B cell (primary cell): ENCODE measurements at regions not wholly inside any gene's neighbourhood (a gene's known extent, or its start where the extent isn't known, plus 50 kb on each side); places are given as distances from the start of the nearest gene placed in this dataset.

Source experiments
- ATAC-seq: fragments of 200-7000 bp; cut with Tn5 transposase; one replicate; pipeline ENCODE4 v1.10.0; 2021; ENCODE audit warnings: low read depth, mild to moderate bottlenecking, moderate number of reproducible peaks, moderate library complexity
- CTCF ChIA-PET: fragments of 350-600 bp; sonication (Branson Sonifier 250); formaldehyde crosslinking; loops from one replicate; lab custom pipeline; 2021; ENCODE audit warnings: antibody characterized with exemption, inconsistent platforms; lab: Charles Lee
- POLR2A ChIA-PET: fragments of 350-600 bp; sonication (Branson Sonifier 250); formaldehyde crosslinking; loops from one replicate; lab custom pipeline; 2021; ENCODE audit warnings: antibody characterized with exemption; lab: Charles Lee
- DNase-seq: peaks from one replicate; pipeline ENCODE4 v3.0.0; 2013
- H2AFZ ChIP-seq: 2 replicates; pipeline ENCODE4 v1.6.1; 2012; ENCODE audit warnings: mild to moderate bottlenecking, low read depth, low read length; ENCODE audit not compliant: insufficient read depth, poor library complexity, severe bottlenecking
- H3K27ac ChIP-seq, 2 donors: 1 replicate in 1 of 2; 2 replicates in 1 of 2; pipeline ENCODE4 v1.5.1; 2012 to 2013; ENCODE audit warnings: low read length in 2 of 2, mild to moderate bottlenecking in 2 of 2, moderate library complexity in 1 of 2
- H3K27me3 ChIP-seq, 4 experiments: fragments of 200-600 bp in 1 of 4; sonication (generic) in 1 of 4; replicated peaks in 1 of 4; 1 replicate in 2 of 4; 2 replicates in 2 of 4; pipeline versions ENCODE4 v1.6.1 to v1.7.0; 2013 to 2016; ENCODE audit warnings: low read length in 3 of 4, mild to moderate bottlenecking in 2 of 4, mixed read lengths in 1 of 4, moderate library complexity in 1 of 4; ENCODE audit not compliant: insufficient read depth in 4 of 4, control insufficient read depth in 3 of 4; ENCODE audit errors: control extremely low read depth in 1 of 4
- H3K36me3 ChIP-seq, 2 experiments: replicated peaks in 1 of 2; 1 replicate in 1 of 2; 2 replicates in 1 of 2; pipeline versions ENCODE4 v1.6.1 to v1.7.1; 2013; ENCODE audit warnings: low read length in 1 of 2; ENCODE audit not compliant: insufficient read depth in 2 of 2, control insufficient read depth in 1 of 2; ENCODE audit errors: control extremely low read depth in 1 of 2, extremely low read depth in 1 of 2
- H3K4me1 ChIP-seq, 2 donors: fragments of 200-600 bp in 1 of 2; sonication (generic) in 1 of 2; 1 replicate in 1 of 2; 2 replicates in 1 of 2; pipeline versions ENCODE4 v1.5.1 to v1.6.1; 2013 to 2017; ENCODE audit warnings: low read length in 2 of 2; ENCODE audit not compliant: control insufficient read depth in 2 of 2, insufficient read depth in 2 of 2
- H3K4me2 ChIP-seq: replicated peaks from 2 replicates; pipeline ENCODE3; 2012; ENCODE audit warnings: mild to moderate bottlenecking, low read depth, low read length; ENCODE audit not compliant: poor library complexity, severe bottlenecking
- H3K4me3 ChIP-seq, 5 experiments: fragments of 200-600 bp in 1 of 5; sonication (generic) in 1 of 5; 1 replicate in 3 of 5; 2 replicates in 2 of 5; pipeline versions ENCODE4 v1.5.1 to v1.7.0; 2011 to 2016; ENCODE audit warnings: low read length in 4 of 5, mild to moderate bottlenecking in 4 of 5, low read depth in 2 of 5, control low read depth in 1 of 5, moderate library complexity in 1 of 5; ENCODE audit not compliant: insufficient read depth in 1 of 5; ENCODE audit errors: control extremely low read depth in 1 of 5, extremely low read depth in 1 of 5
- H3K79me2 ChIP-seq: fragments of 200-600 bp; sonication (generic); one replicate; pipeline ENCODE4 v1.6.0; 2016; ENCODE audit warnings: low read length; ENCODE audit not compliant: control insufficient read depth, insufficient read depth
- H3K9ac ChIP-seq: fragments of 200-600 bp; sonication (generic); 2 replicates; pipeline ENCODE4 v1.6.1; 2017; ENCODE audit warnings: mild to moderate bottlenecking, low read length, moderate library complexity
- H3K9me3 ChIP-seq, 3 donors: one replicate each; pipeline versions ENCODE4 v1.6.1 to v1.7.1; 2013; ENCODE audit warnings: low read length in 2 of 3; ENCODE audit not compliant: control insufficient read depth in 2 of 3, insufficient read depth in 1 of 3; ENCODE audit errors: control extremely low read depth in 1 of 3
- H4K20me1 ChIP-seq: 2 replicates; pipeline ENCODE4 v1.6.0; 2012; ENCODE audit warnings: mild to moderate bottlenecking, low read length; ENCODE audit not compliant: insufficient read depth, control insufficient read depth, poor library complexity, severe bottlenecking
- H3K27ac Mint-ChIP-seq: one replicate; pipeline ENCODE4 v1.8.0; 2021; ENCODE audit warnings: mixed read lengths
- H3K27me3 Mint-ChIP-seq: one replicate; pipeline ENCODE4 v1.8.0; 2021; ENCODE audit warnings: mixed read lengths
- H3K4me1 Mint-ChIP-seq: one replicate; pipeline ENCODE4 v1.8.0; 2021; ENCODE audit warnings: mixed read lengths
- H3K4me3 Mint-ChIP-seq: one replicate; pipeline ENCODE4 v1.8.0; 2021; ENCODE audit warnings: mixed read lengths
- H3K9me3 Mint-ChIP-seq: one replicate; pipeline ENCODE4 v1.8.0; 2022; ENCODE audit warnings: mixed read lengths; ENCODE audit not compliant: insufficient read depth
- CTCF ChIP-seq: fragments of 200-600 bp; IDR thresholded peaks from one replicate; pipeline ENCODE4 v1.8.0; 2022; ENCODE audit warnings: antibody characterized with exemption, mild to moderate bottlenecking
- EZH2 ChIP-seq: IDR thresholded peaks from 2 replicates; pipeline ENCODE4 v1.6.1; 2012; ENCODE audit warnings: borderline replicate concordance, low read depth, mild to moderate bottlenecking, moderate library complexity, low read length; ENCODE audit not compliant: insufficient read depth, poor library complexity, severe bottlenecking
- WGBS: methylation state at CpG from one replicate; pipeline ENCODE4 v1.1.5; 2013; ENCODE audit warnings: missing lambda C conversion rate; ENCODE audit not compliant: insufficient coverage; 5-methylcytosine and 5-hydroxymethylcytosine counted together
- intact Hi-C: fragments of 100-400 bp; cut with micrococcal nuclease; formaldehyde crosslinking; loops from one replicate; pipeline ENCODE4 v1.10.0; 2022

DNA sequence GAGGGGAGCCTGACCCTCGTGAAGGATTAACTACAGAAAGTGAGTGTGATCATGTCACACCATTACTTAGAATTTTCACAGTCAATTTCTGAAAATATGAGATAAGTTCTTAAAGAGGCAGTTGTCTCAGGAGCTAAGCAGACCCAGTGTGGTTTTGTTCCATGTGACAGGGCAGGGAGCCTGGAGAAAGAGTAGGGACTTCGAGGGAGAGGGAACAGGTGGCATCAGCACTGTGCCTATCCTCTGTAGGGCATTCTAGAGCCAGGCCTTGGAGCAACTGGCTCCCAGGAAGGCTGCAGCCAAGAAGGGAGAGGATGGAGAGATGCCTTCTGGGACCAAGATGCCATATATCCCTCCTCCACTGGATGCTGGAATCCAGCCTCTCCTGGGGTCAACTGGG, 183.0 kb downstream of the TSHZ3 start:
- intact Hi-C loops = no loop called here
- 78% methylated on average over 1 of the region's 2 CpGs for WGBS
- TF ChIP-seq EZH2 (no peak), CTCF (no peak)
- Histone ChIP-seq H3K27ac (no peak overlapping the region), H3K9ac (no peak overlapping the region), H3K4me1 (no peaks in the 10 kb centered on the region), H3K4me2 (no peak overlapping the region), H3K9me3 (peaks cover 0 to 17% (median 0%) of the 10 kb centered on the region in 3 donors), H3K79me2 (no peaks in the 10 kb centered on the region), H2AFZ (no peak overlapping the region), H4K20me1 (no peaks in the 10 kb centered on the region), H3K4me3 (no peak overlapping the region), H3K27me3 (peaks cover 0 to 3% (median 0%) of the 10 kb centered on the region in 4 experiments), H3K36me3 (no peaks in the 10 kb centered on the region)
- Mint-ChIP-seq H3K4me3 (no peak overlapping the region), H3K27ac (no peak overlapping the region), H3K27me3 (peaks cover 5% of the 10 kb centered on the region), H3K9me3 (peaks cover 9% of the 10 kb centered on the region), H3K4me1 (no peaks in the 10 kb centered on the region)
- DNase-seq (no peak), ATAC-seq (no peak)
- POLR2A ChIA-PET = no interaction called here
- CTCF ChIA-PET = no interaction called here

DNA sequence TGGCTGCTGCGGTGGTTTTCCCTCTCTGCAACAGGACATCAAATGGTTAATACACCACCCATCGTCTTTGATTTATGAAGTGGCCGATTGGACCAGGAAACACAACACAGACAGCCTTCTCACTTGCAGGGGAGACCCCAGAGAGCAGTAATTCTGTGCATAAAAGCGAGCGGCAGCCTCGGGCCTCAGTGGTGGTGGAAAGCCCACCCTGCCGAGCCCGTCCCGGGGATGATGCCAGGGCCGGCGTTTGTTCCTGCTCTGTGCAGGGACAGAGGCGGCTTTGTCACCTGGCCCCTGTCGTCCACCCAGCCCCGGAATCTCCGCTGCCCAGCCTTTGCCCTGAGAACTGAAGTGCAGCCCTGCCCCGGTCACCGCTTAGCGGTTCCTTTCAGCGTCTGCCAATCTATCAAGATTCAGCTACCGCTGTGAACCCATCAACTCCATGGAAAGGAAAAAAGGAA, 184.4 kb downstream of the TSHZ3 start:
- TF ChIP-seq CTCF (no peak), EZH2 (no peak)
- ChIA-PET CTCF (no interaction called here), POLR2A (no interaction called here)
- H3K9me3 ChIP-seq = peaks cover 0 to 17% (median 0%) of the 10 kb centered on the region in 3 donors
- H3K79me2 ChIP-seq = no peaks in the 10 kb centered on the region
- DNase-seq (no peak), ATAC-seq (no peak)
- Mint-ChIP-seq H3K27ac (no peak overlapping the region), H3K27me3 (peaks cover 5% of the 10 kb centered on the region), H3K9me3 (peaks cover 8% of the 10 kb centered on the region), H3K4me3 (no peak overlapping the region), H3K4me1 (no peaks in the 10 kb centered on the region)
- intact Hi-C loops = no loop called here
- no peak overlapping the region for H3K9ac ChIP-seq
- H3K36me3 ChIP-seq = no peaks in the 10 kb centered on the region
- no peak overlapping the region for H3K27ac ChIP-seq
- no peak overlapping the region for H3K4me3 ChIP-seq
- peaks cover 0 to 3% (median 0%) of the 10 kb centered on the region in 4 experiments for H3K27me3 ChIP-seq
- H3K4me2 ChIP-seq = no peak overlapping the region
- no peak overlapping the region for H2AFZ ChIP-seq
- H3K4me1 ChIP-seq = no peaks in the 10 kb centered on the region
- WGBS = 24% methylated on average over 20 of the region's 20 CpGs
- H4K20me1 ChIP-seq = no peaks in the 10 kb centered on the region
